22Rv1 (cell line): ENCODE measurements at regions not wholly inside any gene's neighbourhood (a gene's known extent, or its start where the extent isn't known, plus 50 kb on each side); places are given as distances from the start of the nearest gene placed in this dataset.

Source experiments
- CTCF ChIP-seq: fragments of 450-650 bp; IDR thresholded peaks from 2 replicates; pipeline ENCODE4 v1.5.1; 2017; ENCODE audit warnings: mild to moderate bottlenecking
- ZFX ChIP-seq: fragments of 450-650 bp; IDR thresholded peaks from 2 replicates; pipeline ENCODE4 v1.6.1; 2017; ENCODE audit warnings: antibody characterized with exemption, borderline replicate concordance

DNA sequence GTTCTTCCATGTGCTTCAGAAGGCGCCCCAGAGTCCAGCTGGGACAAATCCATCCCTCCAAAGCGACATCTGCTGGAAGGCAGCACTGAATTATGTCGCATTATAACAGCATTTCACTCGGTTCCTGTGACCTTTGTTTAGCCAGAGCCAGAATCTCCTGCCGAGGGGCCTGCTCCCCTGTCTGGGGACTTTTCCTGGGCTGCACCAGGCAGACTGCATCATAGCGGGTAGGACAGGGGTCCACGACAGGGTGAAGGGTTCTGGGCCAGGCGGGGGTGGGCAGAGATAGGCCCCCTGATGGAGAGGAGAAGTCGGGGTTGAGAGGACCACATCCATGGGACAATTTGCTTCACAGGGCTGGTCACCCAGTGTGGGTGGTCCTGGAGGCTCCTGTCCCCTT, 276.9 kb downstream of the MATN1 start:
- TF ChIP-seq CTCF, result no peak
- no peak for TF ChIP-seq ZFX
